Upper lobe of left lung (tissue), 4 donors: ENCODE measurements at regions not wholly inside any gene's neighbourhood (a gene's known extent, or its start where the extent isn't known, plus 50 kb on each side); places are given as distances from the start of the nearest gene placed in this dataset.

ENCODE experiments used
- POLR2AphosphoS5 ChIP-seq, 2 donors: sonication (generic); formaldehyde crosslinking; IDR thresholded peaks; one replicate each; pipeline ENCODE4 v1.5.1; 2017; ENCODE audit warnings: antibody characterized with exemption in 2 of 2
- TF ChIP-seq, protein P1 (sequence below), 6 experiments: fragments of 450-650 bp in 4 of 6; fragments of 200-600 bp in 2 of 6; sonication (generic) in 2 of 6; IDR thresholded peaks; one replicate each; pipeline ENCODE4 v1.5.1; 2016 to 2019; ENCODE audit warnings: antibody characterized with exemption in 6 of 6

GRCh38 chr20:48211238-48211637, 426.0 kb upstream of the SULF2 start:
- TF ChIP-seq, protein P1, sequence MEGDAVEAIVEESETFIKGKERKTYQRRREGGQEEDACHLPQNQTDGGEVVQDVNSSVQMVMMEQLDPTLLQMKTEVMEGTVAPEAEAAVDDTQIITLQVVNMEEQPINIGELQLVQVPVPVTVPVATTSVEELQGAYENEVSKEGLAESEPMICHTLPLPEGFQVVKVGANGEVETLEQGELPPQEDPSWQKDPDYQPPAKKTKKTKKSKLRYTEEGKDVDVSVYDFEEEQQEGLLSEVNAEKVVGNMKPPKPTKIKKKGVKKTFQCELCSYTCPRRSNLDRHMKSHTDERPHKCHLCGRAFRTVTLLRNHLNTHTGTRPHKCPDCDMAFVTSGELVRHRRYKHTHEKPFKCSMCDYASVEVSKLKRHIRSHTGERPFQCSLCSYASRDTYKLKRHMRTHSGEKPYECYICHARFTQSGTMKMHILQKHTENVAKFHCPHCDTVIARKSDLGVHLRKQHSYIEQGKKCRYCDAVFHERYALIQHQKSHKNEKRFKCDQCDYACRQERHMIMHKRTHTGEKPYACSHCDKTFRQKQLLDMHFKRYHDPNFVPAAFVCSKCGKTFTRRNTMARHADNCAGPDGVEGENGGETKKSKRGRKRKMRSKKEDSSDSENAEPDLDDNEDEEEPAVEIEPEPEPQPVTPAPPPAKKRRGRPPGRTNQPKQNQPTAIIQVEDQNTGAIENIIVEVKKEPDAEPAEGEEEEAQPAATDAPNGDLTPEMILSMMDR (IDR thresholded peaks at IDR 0.05) = no peak
- no peak for TF ChIP-seq POLR2AphosphoS5 (IDR thresholded peaks at IDR 0.05)
